ENCODE measurements at regions not wholly inside any gene's neighbourhood (a gene's known extent, or its start where the extent isn't known, plus 50 kb on each side); places are given as distances from the start of the nearest gene placed in this dataset.

DNA sequence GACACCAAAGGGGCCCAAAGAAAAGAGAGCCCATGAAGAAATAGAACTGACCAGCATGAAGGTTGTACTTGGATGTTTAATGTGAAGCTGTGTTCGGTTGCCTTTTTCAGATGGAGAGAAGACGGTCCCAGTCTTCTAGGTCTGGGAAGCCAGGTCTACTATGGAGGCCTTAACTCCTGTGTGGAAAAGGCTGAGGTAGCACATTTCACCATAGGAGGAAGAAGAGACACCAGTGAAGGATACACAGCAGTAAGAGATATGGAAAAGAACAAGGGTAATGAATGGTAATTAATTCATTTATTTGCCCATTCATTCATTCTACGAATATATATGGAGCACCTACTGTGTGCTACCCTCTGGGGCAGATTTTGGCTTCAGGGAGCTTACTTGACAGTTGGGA, 151.6 kb upstream of the PLEKHG7 start:
- DNase-seq (ENCODE audit: insufficient read length) = no peak
- TF ChIP-seq POLR2A (IDR thresholded peaks at IDR 0.05; ENCODE audit: low read depth, low read length) = no peak
- no peak for TF ChIP-seq POLR2AphosphoS5 (IDR thresholded peaks at IDR 0.05; ENCODE audit: low read depth, low read length)
- TF ChIP-seq TAF1 (IDR thresholded peaks at IDR 0.05; ENCODE audit: borderline replicate concordance, low read depth, low read length) = no peak
- peak; percentile 80 for FAIRE-seq

GRCh38 chr12:92550661-92551060, 152.1 kb upstream of the PLEKHG7 start:
- TF ChIP-seq POLR2A (IDR thresholded peaks at IDR 0.05; ENCODE audit: low read depth, low read length) (no peak), POLR2AphosphoS5 (IDR thresholded peaks at IDR 0.05; ENCODE audit: low read depth, low read length) (no peak), TAF1 (IDR thresholded peaks at IDR 0.05; ENCODE audit: borderline replicate concordance, low read depth, low read length) (no peak)
- DNase-seq (ENCODE audit: insufficient read length) = no peak
- FAIRE-seq = peak; percentile 80

GRCh38 chr12:92550254-92550653, 152.5 kb upstream of the PLEKHG7 start:
- DNase-seq (ENCODE audit: insufficient read length) (no peak), FAIRE-seq (peak; percentile 48)
- TF ChIP-seq POLR2A (IDR thresholded peaks at IDR 0.05; ENCODE audit: low read depth, low read length) = no peak
- TF ChIP-seq POLR2AphosphoS5 (IDR thresholded peaks at IDR 0.05; ENCODE audit: low read depth, low read length) = no peak
- no peak for TF ChIP-seq TAF1 (IDR thresholded peaks at IDR 0.05; ENCODE audit: borderline replicate concordance, low read depth, low read length)

- FAIRE-seq (no peak), DNase-seq (ENCODE audit: insufficient read length) (no peak)
- TF ChIP-seq POLR2AphosphoS5 (IDR thresholded peaks at IDR 0.05; ENCODE audit: low read depth, low read length) = no peak
- no peak for TF ChIP-seq TAF1 (IDR thresholded peaks at IDR 0.05; ENCODE audit: borderline replicate concordance, low read depth, low read length)
- no peak for TF ChIP-seq POLR2A (IDR thresholded peaks at IDR 0.05; ENCODE audit: low read depth, low read length)
These were observed 153.3 kb upstream of the PLEKHG7 start for GRCh38 chr12:92549516-92549915.

DNA sequence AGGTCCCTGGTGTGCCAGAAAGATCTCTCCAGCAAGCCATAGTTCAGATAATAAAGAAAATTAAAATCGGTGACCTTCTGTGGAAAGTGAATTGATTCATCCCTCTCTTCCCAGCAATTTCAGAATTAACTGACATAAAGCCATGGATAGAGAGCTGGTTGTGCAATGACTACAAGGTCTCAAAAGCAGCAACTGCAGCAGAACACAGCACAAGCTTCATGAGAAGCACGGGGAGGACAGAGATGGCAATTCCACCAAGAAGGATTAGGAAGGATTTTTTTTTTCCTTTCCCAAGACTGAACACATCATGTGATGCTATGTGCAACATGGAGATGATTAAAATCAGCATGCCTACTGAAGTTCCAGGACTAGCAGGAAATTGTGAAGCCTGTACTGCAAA, 154.9 kb upstream of the PLEKHG7 start:
- FAIRE-seq = no peak
- TF ChIP-seq TAF1 (IDR thresholded peaks at IDR 0.05; ENCODE audit: borderline replicate concordance, low read depth, low read length) (no peak), POLR2A (IDR thresholded peaks at IDR 0.05; ENCODE audit: low read depth, low read length) (no peak), POLR2AphosphoS5 (IDR thresholded peaks at IDR 0.05; ENCODE audit: low read depth, low read length) (no peak)
- DNase-seq (ENCODE audit: insufficient read length) = no peak

DNA sequence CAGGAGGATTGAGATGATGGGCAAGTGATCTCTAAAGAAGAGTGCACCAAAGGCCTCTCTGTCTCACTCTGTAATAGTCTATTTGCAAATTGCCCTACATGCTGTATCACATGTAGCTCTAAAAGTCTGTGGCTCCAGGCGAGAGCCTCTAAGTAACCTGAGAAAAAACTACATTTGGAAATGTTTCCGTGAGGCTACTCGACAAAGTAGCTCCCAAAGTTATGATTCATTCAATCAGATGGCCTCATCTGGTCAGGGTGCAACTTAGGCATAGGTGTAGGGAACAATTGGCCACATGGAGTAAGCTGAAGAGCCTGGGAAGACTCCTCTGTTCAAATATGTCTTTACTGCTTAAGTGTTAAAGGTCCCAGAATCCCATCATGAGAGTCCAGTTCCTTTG, 155.4 kb upstream of the PLEKHG7 start:
- FAIRE-seq (no peak), DNase-seq (ENCODE audit: insufficient read length) (no peak)

DNA sequence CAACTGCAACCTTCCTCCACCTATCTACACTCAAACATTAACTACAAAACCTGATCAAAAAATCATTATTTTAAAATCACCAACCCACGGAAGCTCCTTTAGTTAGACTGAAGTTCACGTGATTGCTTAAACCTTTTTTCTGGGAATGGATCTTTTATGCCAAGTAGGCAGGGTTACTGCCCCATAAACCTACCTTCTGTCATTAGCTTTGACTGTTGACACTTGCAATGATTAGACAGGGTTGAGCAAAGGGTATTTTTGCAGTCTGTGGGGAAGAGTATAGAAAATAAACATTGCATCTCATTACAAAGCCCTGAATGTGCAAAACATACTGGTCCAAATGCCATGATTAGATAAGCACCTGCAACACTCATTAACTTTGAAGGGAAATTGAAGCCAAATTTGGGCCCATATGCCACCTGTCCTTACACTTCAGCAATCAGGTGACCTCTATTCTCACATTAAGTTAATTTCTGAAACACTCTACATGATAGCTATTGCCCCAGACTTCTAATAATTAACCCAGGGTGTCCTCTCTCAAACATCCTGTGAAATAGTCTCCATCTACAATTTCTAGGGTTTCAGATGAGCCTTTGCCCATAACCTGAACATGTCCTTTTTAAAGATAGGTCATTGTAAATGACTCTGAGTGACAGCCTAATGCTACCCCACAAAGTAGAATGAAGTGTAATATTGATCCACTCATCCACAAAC, 156.0 kb upstream of the PLEKHG7 start:
- no peak for TF ChIP-seq POLR2AphosphoS5 (IDR thresholded peaks at IDR 0.05; ENCODE audit: low read depth, low read length)
- no peak for FAIRE-seq

More for the DNA sequence above, 155.4 kb upstream of the PLEKHG7 start:
- no peak for TF ChIP-seq POLR2A (IDR thresholded peaks at IDR 0.05; ENCODE audit: low read depth, low read length)
- TF ChIP-seq POLR2AphosphoS5 (IDR thresholded peaks at IDR 0.05; ENCODE audit: low read depth, low read length) = no peak
- TF ChIP-seq TAF1 (IDR thresholded peaks at IDR 0.05; ENCODE audit: borderline replicate concordance, low read depth, low read length) = no peak

GRCh38 chr12:92546259-92546634, 156.5 kb upstream of the PLEKHG7 start:
- TF ChIP-seq POLR2AphosphoS5 (IDR thresholded peaks at IDR 0.05; ENCODE audit: low read depth, low read length) (no peak), TAF1 (IDR thresholded peaks at IDR 0.05; ENCODE audit: borderline replicate concordance, low read depth, low read length) (no peak), POLR2A (IDR thresholded peaks at IDR 0.05; ENCODE audit: low read depth, low read length) (no peak)
- FAIRE-seq (peak; percentile 17), DNase-seq (ENCODE audit: insufficient read length) (no peak)

More for the DNA sequence above, 156.0 kb upstream of the PLEKHG7 start:
- DNase-seq (ENCODE audit: insufficient read length) = no peak

GRCh38 chr12:92544322-92544721, 158.5 kb upstream of the PLEKHG7 start:
- FAIRE-seq (peak; percentile 83), DNase-seq (ENCODE audit: insufficient read length) (no peak)
- TF ChIP-seq POLR2A (IDR thresholded peaks at IDR 0.05; ENCODE audit: low read depth, low read length) = no peak
- TF ChIP-seq POLR2AphosphoS5 (IDR thresholded peaks at IDR 0.05; ENCODE audit: low read depth, low read length) = no peak
- TF ChIP-seq TAF1 (IDR thresholded peaks at IDR 0.05; ENCODE audit: borderline replicate concordance, low read depth, low read length) = no peak

GRCh38 chr12:92543840-92544239, 158.9 kb upstream of the PLEKHG7 start:
- TF ChIP-seq POLR2A (IDR thresholded peaks at IDR 0.05; ENCODE audit: low read depth, low read length) = peak; percentile 41; the same call in 1 of the 2 replicates
- TF ChIP-seq POLR2AphosphoS5 (IDR thresholded peaks at IDR 0.05; ENCODE audit: low read depth, low read length) = no peak
- DNase-seq (ENCODE audit: insufficient read length) (no peak), FAIRE-seq (peak; percentile 77)

- DNase-seq (ENCODE audit: insufficient read length) = no peak
- no peak for TF ChIP-seq POLR2AphosphoS5 (IDR thresholded peaks at IDR 0.05; ENCODE audit: low read depth, low read length)
- no peak for TF ChIP-seq POLR2A (IDR thresholded peaks at IDR 0.05; ENCODE audit: low read depth, low read length)
- TF ChIP-seq TAF1 (IDR thresholded peaks at IDR 0.05; ENCODE audit: borderline replicate concordance, low read depth, low read length) = no peak
- FAIRE-seq = no peak
These were observed 159.4 kb upstream of the PLEKHG7 start for GRCh38 chr12:92543359-92543758.

GRCh38 chr12:92541731-92542130, 161.1 kb upstream of the PLEKHG7 start:
- TF ChIP-seq POLR2AphosphoS5 (IDR thresholded peaks at IDR 0.05; ENCODE audit: low read depth, low read length) (no peak), POLR2A (IDR thresholded peaks at IDR 0.05; ENCODE audit: low read depth, low read length) (no peak), TAF1 (IDR thresholded peaks at IDR 0.05; ENCODE audit: borderline replicate concordance, low read depth, low read length) (no peak)
- DNase-seq (ENCODE audit: insufficient read length) (no peak), FAIRE-seq (peak; percentile 50)
